A549 (cell line): ENCODE measurements at regions not wholly inside any gene's neighbourhood (a gene's known extent, or its start where the extent isn't known, plus 50 kb on each side); places are given as distances from the start of the nearest gene placed in this dataset.

Experiments used
- BHLHE40 ChIP-seq: IDR thresholded peaks from 2 replicates; pipeline ENCODE4 v1.6.1; 2012; ENCODE audit warnings: low read depth, low read length, inconsistent platforms
- JUN ChIP-seq, 2 experiments: fragments of >200 bp; sonication (Bioruptor Twin); formaldehyde crosslinking; IDR thresholded peaks; 2 replicates in 1 of 2; 3 replicates in 1 of 2; pipeline ENCODE4 v1.6.1; 2016 to 2017
- TF ChIP-seq, protein P1 (sequence below): fragments of >200 bp; sonication (Bioruptor Twin); formaldehyde crosslinking; IDR thresholded peaks from 3 replicates; pipeline ENCODE4 v1.5.1; 2016

DNA sequence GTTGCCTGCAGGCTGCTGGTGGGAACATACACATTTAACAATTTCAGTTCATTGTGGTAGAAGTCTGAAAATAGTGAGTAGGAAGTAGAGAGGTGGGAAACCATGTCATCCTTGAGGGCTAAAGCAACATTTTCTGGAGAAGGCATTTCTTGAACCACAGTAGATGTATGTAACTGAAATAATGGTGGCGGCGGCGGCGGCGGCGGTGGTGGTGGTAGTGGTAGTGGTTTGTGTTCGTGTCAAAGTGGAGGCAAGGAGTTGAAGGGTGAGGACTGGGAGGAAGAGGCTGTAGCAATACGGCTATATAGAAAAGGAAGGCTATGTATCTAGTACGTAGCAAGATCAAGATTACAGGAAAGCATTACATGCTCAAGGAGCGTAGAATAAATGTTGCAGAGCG, 1381.6 kb upstream of the TENM3 start:
- TF ChIP-seq, protein P1, sequence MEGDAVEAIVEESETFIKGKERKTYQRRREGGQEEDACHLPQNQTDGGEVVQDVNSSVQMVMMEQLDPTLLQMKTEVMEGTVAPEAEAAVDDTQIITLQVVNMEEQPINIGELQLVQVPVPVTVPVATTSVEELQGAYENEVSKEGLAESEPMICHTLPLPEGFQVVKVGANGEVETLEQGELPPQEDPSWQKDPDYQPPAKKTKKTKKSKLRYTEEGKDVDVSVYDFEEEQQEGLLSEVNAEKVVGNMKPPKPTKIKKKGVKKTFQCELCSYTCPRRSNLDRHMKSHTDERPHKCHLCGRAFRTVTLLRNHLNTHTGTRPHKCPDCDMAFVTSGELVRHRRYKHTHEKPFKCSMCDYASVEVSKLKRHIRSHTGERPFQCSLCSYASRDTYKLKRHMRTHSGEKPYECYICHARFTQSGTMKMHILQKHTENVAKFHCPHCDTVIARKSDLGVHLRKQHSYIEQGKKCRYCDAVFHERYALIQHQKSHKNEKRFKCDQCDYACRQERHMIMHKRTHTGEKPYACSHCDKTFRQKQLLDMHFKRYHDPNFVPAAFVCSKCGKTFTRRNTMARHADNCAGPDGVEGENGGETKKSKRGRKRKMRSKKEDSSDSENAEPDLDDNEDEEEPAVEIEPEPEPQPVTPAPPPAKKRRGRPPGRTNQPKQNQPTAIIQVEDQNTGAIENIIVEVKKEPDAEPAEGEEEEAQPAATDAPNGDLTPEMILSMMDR = no peak
- no peak for TF ChIP-seq JUN (IDR thresholded peaks at IDR 0.05)
- no peak for TF ChIP-seq BHLHE40
